H1 (cell line): ENCODE measurements at regions not wholly inside any gene's neighbourhood (a gene's known extent, or its start where the extent isn't known, plus 50 kb on each side); places are given as distances from the start of the nearest gene placed in this dataset.
A peak's percentile ranks its signal among the peaks of the same experiment; 100 is the strongest.

Experiments used
- CTCF ChIA-PET: fragments of 300-600 bp; sonication (Branson Sonifier 250); formaldehyde crosslinking; loops from one replicate; lab custom pipeline; 2021; ENCODE audit not compliant: partially characterized antibody; lab: Charles Lee
- POLR2A ChIA-PET: fragments of 300-600 bp; sonication (Branson Sonifier 250); formaldehyde crosslinking; loops from one replicate; lab custom pipeline; 2021; ENCODE audit warnings: inconsistent platforms; ENCODE audit not compliant: partially characterized antibody; lab: Charles Lee
- DNase-seq, 2 experiments: peaks; one replicate each; pipeline versions ENCODE4 v3.0.0 to v3.0.0-alpha.2; 2010 to 2022; ENCODE audit warnings: low spot score in 2 of 2, low read depth in 1 of 2, mixed read lengths in 1 of 2
- FAIRE-seq: peaks from 2 replicates; lab custom pipeline; 2011; peaks lifted over from hg19 to GRCh38; lab: Jason Lieb, UNC
- H2AFZ ChIP-seq: 2 replicates; pipeline ENCODE4 v1.8.1; 2012; ENCODE audit warnings: low read length, inconsistent platforms
- H2AK5ac ChIP-seq: 2 replicates; pipeline ENCODE4 v1.6.1; 2013; ENCODE audit warnings: low read depth, low read length
- H2BK120ac ChIP-seq: replicated peaks from 2 replicates; pipeline ENCODE3; 2013; ENCODE audit warnings: low read depth, low read length, inconsistent platforms
- H2BK12ac ChIP-seq: 2 replicates; pipeline ENCODE4 v1.6.1; 2013; ENCODE audit warnings: low read depth, low read length
- H2BK15ac ChIP-seq: 2 replicates; pipeline ENCODE4 v1.6.1; 2013; ENCODE audit warnings: low read length
- H2BK20ac ChIP-seq: 2 replicates; pipeline ENCODE4 v1.6.1; 2013; ENCODE audit warnings: low read length
- H2BK5ac ChIP-seq: 2 replicates; pipeline ENCODE4 v1.6.1; 2013; ENCODE audit warnings: low read depth, low read length
- H3K14ac ChIP-seq: 2 replicates; pipeline ENCODE4 v1.6.1; 2013; ENCODE audit warnings: inconsistent platforms; ENCODE audit not compliant: insufficient read length
- H3K18ac ChIP-seq: 2 replicates; pipeline ENCODE4 v1.6.1; 2013; ENCODE audit warnings: low read length; ENCODE audit errors: extremely low read depth
- H3K23ac ChIP-seq: 2 replicates; pipeline ENCODE4 v1.6.1; 2013; ENCODE audit warnings: inconsistent platforms; ENCODE audit not compliant: insufficient read length
- H3K23me2 ChIP-seq: 2 replicates; pipeline ENCODE4 v1.6.1; 2013; ENCODE audit warnings: low read depth, low read length
- H3K27ac ChIP-seq: 2 replicates; pipeline ENCODE4 v1.6.1; 2011; ENCODE audit warnings: low read depth, low read length, inconsistent platforms
- H3K27me3 ChIP-seq, 4 experiments: replicated peaks in 1 of 4; 1 replicate in 1 of 4; 2 replicates in 3 of 4; pipeline versions ENCODE4 v1.6.1 to v1.8.1; 2011 to 2013; ENCODE audit warnings: low read length in 3 of 4, mild to moderate bottlenecking in 3 of 4, inconsistent platforms in 2 of 4, mixed read lengths in 2 of 4, moderate library complexity in 1 of 4; ENCODE audit not compliant: control insufficient read depth in 3 of 4, insufficient read depth in 3 of 4; ENCODE audit errors: extremely low read depth in 1 of 4
- H3K36me3 ChIP-seq, 4 experiments: 2 replicates each; pipeline versions ENCODE4 v1.6.1 to v1.8.1; 2011 to 2013; ENCODE audit warnings: mild to moderate bottlenecking in 4 of 4, low read length in 3 of 4, moderate library complexity in 2 of 4, control low read depth in 1 of 4, inconsistent platforms in 1 of 4; ENCODE audit not compliant: insufficient read depth in 4 of 4, control insufficient read depth in 2 of 4
- H3K4ac ChIP-seq: replicated peaks from 2 replicates; pipeline ENCODE3; 2013; ENCODE audit warnings: low read length, low read depth, mixed read lengths, inconsistent platforms; ENCODE audit not compliant: insufficient read length
- H3K4me1 ChIP-seq, 4 experiments: replicated peaks in 1 of 4; 1 replicate in 1 of 4; 2 replicates in 3 of 4; pipeline versions ENCODE4 v1.6.1 to v1.8.1; 2011 to 2013; ENCODE audit warnings: low read length in 3 of 4, inconsistent platforms in 2 of 4, mixed read lengths in 1 of 4; ENCODE audit not compliant: insufficient read depth in 4 of 4, control insufficient read depth in 3 of 4
- H3K4me2 ChIP-seq, 2 experiments: 2 replicates each; pipeline versions ENCODE4 v1.6.1 to v1.8.1; 2011 to 2013; ENCODE audit warnings: low read depth in 2 of 2, low read length in 2 of 2, control low read depth in 1 of 2, inconsistent platforms in 1 of 2, mild to moderate bottlenecking in 1 of 2; ENCODE audit not compliant: insufficient read depth in 1 of 2
- H3K4me3 ChIP-seq, 4 experiments: fragments of 200-600, 300-600 bp in 1 of 4; sonication (generic), shearing (Covaris generic), sonication (Bioruptor Twin) in 1 of 4; 2 replicates each; pipeline versions ENCODE4 v1.5.1 to v1.8.1; 2011 to 2016; ENCODE audit warnings: low read length in 4 of 4, low read depth in 3 of 4, control low read depth in 2 of 4, inconsistent platforms in 2 of 4, mild to moderate bottlenecking in 2 of 4, mixed read lengths in 1 of 4, moderate library complexity in 1 of 4; ENCODE audit not compliant: insufficient read depth in 2 of 4; ENCODE audit errors: extremely low read depth in 1 of 4
- H3K56ac ChIP-seq: replicated peaks from 2 replicates; pipeline ENCODE3; 2013; ENCODE audit warnings: low read depth, mild to moderate bottlenecking, mixed read lengths, low read length, inconsistent platforms; ENCODE audit not compliant: insufficient read length
- H3K79me1 ChIP-seq: 2 replicates; pipeline ENCODE4 v1.6.1; 2013; ENCODE audit warnings: low read depth, low read length, control low read depth
- H3K79me2 ChIP-seq, 2 experiments: 2 replicates each; pipeline versions ENCODE4 v1.6.1 to v1.8.1; 2012 to 2013; ENCODE audit warnings: low read length in 2 of 2, mild to moderate bottlenecking in 2 of 2, inconsistent platforms in 1 of 2; ENCODE audit not compliant: insufficient read depth in 2 of 2, control insufficient read depth in 1 of 2
- H3K9ac ChIP-seq, 4 experiments: replicated peaks in 1 of 4; 1 replicate in 1 of 4; 2 replicates in 3 of 4; pipeline versions ENCODE4 v1.6.1 to v1.8.1; 2011 to 2013; ENCODE audit warnings: low read depth in 3 of 4, low read length in 3 of 4, control low read depth in 2 of 4, mild to moderate bottlenecking in 2 of 4, moderate library complexity in 2 of 4, inconsistent platforms in 1 of 4; ENCODE audit errors: extremely low read depth in 1 of 4
- H3K9me3 ChIP-seq, 2 experiments: 2 replicates each; pipeline versions ENCODE4 v1.6.1 to v1.8.1; 2012 to 2013; ENCODE audit warnings: mild to moderate bottlenecking in 2 of 2, moderate library complexity in 2 of 2, control low read depth in 1 of 2, inconsistent platforms in 1 of 2, low read depth in 1 of 2, low read length in 1 of 2, mixed read lengths in 1 of 2; ENCODE audit not compliant: insufficient read depth in 2 of 2
- H4K20me1 ChIP-seq, 2 experiments: replicated peaks in 1 of 2; 2 replicates each; pipeline versions ENCODE3 to v1.8.1; 2011 to 2013; ENCODE audit warnings: inconsistent platforms in 2 of 2, low read length in 2 of 2, mild to moderate bottlenecking in 1 of 2; ENCODE audit not compliant: insufficient read depth in 2 of 2, control insufficient read depth in 1 of 2
- H4K5ac ChIP-seq: 2 replicates; pipeline ENCODE4 v1.6.1; 2013; ENCODE audit warnings: low read length, low read depth, mixed read lengths, inconsistent platforms; ENCODE audit not compliant: insufficient read length
- H4K8ac ChIP-seq: 2 replicates; pipeline ENCODE4 v1.8.0; 2013; ENCODE audit warnings: mild to moderate bottlenecking, moderate library complexity, low read length, inconsistent platforms; ENCODE audit not compliant: insufficient read depth; ENCODE audit errors: extremely low read depth
- H4K91ac ChIP-seq: replicated peaks from 2 replicates; pipeline ENCODE3; 2013; ENCODE audit warnings: low read length, mixed read lengths, inconsistent platforms; ENCODE audit not compliant: insufficient read length
- ATF2 ChIP-seq: IDR thresholded peaks from 2 replicates; pipeline ENCODE4 v1.6.1; 2012; ENCODE audit warnings: low read length, inconsistent platforms
- CTCF ChIP-seq, 3 experiments: IDR thresholded peaks; 1 replicate in 2 of 3; 2 replicates in 1 of 3; pipeline versions ENCODE4 v1.5.1 to v1.6.1; 2011; ENCODE audit warnings: low read length in 3 of 3, mild to moderate bottlenecking in 3 of 3, inconsistent platforms in 2 of 3, low read depth in 1 of 3, moderate library complexity in 1 of 3; ENCODE audit not compliant: insufficient read depth in 1 of 3; ENCODE audit errors: control extremely low read depth in 1 of 3
- GTF2F1 ChIP-seq: IDR thresholded peaks from 2 replicates; pipeline ENCODE4 v1.6.1; 2012; ENCODE audit warnings: low read depth, low read length, improper control_type of control experiment, borderline replicate concordance
- NRF1 ChIP-seq: IDR thresholded peaks from 2 replicates; pipeline ENCODE4 v1.6.1; 2011; ENCODE audit warnings: mild to moderate bottlenecking, low read depth, low read length, improper control_type of control experiment
- POLR2AphosphoS5 ChIP-seq: IDR thresholded peaks from 2 replicates; pipeline ENCODE4 v1.6.1; 2011; ENCODE audit warnings: low read depth, low read length
- SAP30 ChIP-seq: fragments of 300-600 bp; sonication (generic); IDR thresholded peaks from 2 replicates; pipeline ENCODE4 v1.7.1; 2012; ENCODE audit warnings: low read length, moderate library complexity, mild to moderate bottlenecking, inconsistent platforms; ENCODE audit not compliant: insufficient read depth, insufficient replicate concordance
- SIX5 ChIP-seq: IDR thresholded peaks from 2 replicates; pipeline ENCODE4 v1.6.1; 2011; ENCODE audit warnings: mild to moderate bottlenecking, low read depth, low read length
- SP2 ChIP-seq: IDR thresholded peaks from 2 replicates; pipeline ENCODE4 v1.6.1; 2012; ENCODE audit warnings: mild to moderate bottlenecking, low read length, inconsistent platforms
- SUZ12 ChIP-seq: fragments of 200-600 bp; sonication (generic); IDR thresholded peaks from 2 replicates; pipeline ENCODE4 v1.6.1; 2012; ENCODE audit warnings: mild to moderate bottlenecking, inconsistent platforms, low read length, moderate library complexity, mixed read lengths
- TEAD4 ChIP-seq: IDR thresholded peaks from 2 replicates; pipeline ENCODE4 v1.6.1; 2012; ENCODE audit warnings: low read depth, low read length, inconsistent platforms, mixed read lengths
- YY1 ChIP-seq: IDR thresholded peaks from 2 replicates; pipeline ENCODE4 v1.6.1; 2011; ENCODE audit warnings: low read depth, mild to moderate bottlenecking, low read length
- WGBS, 2 experiments: shearing (Covaris generic) in 1 of 2; methylation state at CpG; one replicate each; pipeline versions ENCODE4 v1.1.6 to v1.1.7; 2013 to 2015; ENCODE audit warnings: low lambda C conversion rate in 2 of 2, mixed read lengths in 2 of 2, inconsistent platforms in 1 of 2, low coverage in 1 of 2, missing lambda C conversion rate in 1 of 2; ENCODE audit not compliant: insufficient replicate concordance in 2 of 2, insufficient coverage in 1 of 2, insufficient read length in 1 of 2; ENCODE audit errors: extremely low coverage in 1 of 2, missing lambda C conversion rate in 1 of 2; 5-methylcytosine and 5-hydroxymethylcytosine counted together

GRCh38 chr12:105832021-105832420 is 306.7 kb downstream of the NUAK1 start:
- H3K9me3 ChIP-seq, result no peaks in the 10 kb centered on the region
- no peaks in the 10 kb centered on the region for H3K79me1 ChIP-seq
- H2BK5ac ChIP-seq, result no peak overlapping the region
- no peak overlapping the region for H2BK20ac ChIP-seq
- 93% methylated on average over 6 of the region's 6 CpGs; no CpG with 5 or more reads in 1 of the 2 experiments for WGBS, 2 experiments
- H3K27me3 ChIP-seq, result no peaks in the 10 kb centered on the region
- POLR2A ChIA-PET, result no interaction called here
- DNase-seq (no peak), FAIRE-seq (no peak)
- H3K36me3 ChIP-seq, result no peaks in the 10 kb centered on the region
- H3K18ac ChIP-seq, result no peak overlapping the region
- no peak overlapping the region for H3K4me3 ChIP-seq
- H4K8ac ChIP-seq, result no peak overlapping the region
- H3K9ac ChIP-seq, result no peak overlapping the region
- no peak overlapping the region for H3K56ac ChIP-seq
- no peak overlapping the region for H2BK12ac ChIP-seq
- no peak overlapping the region for H2BK120ac ChIP-seq
- H3K79me2 ChIP-seq, result no peaks in the 10 kb centered on the region
- H3K4me1 ChIP-seq, result no peaks in the 10 kb centered on the region
- no peak overlapping the region for H3K14ac ChIP-seq
- no peak overlapping the region for H3K23ac ChIP-seq
- no peak overlapping the region for H3K4me2 ChIP-seq
- no peak overlapping the region for H3K27ac ChIP-seq
- no peak overlapping the region for H3K4ac ChIP-seq
- H4K20me1 ChIP-seq, result no peaks in the 10 kb centered on the region
- H4K91ac ChIP-seq, result no peak overlapping the region
- H3K23me2 ChIP-seq, result no peaks in the 10 kb centered on the region
- H4K5ac ChIP-seq, result no peak overlapping the region
- H2AK5ac ChIP-seq, result no peak overlapping the region
- CTCF ChIA-PET, result interaction anchor here (1.1 to 1.2 kb wide), 3 partner anchors 17 to 126 kb away, joined by 3 read pairs; no protein-coding TSS in a partner anchor
- H2BK15ac ChIP-seq, result no peak overlapping the region
- 0 out of 2 replicates have a peak overlapping the region, but pooled peaks have one; percentile 10 for H2AFZ ChIP-seq
- TF ChIP-seq SUZ12 (no peak), SP2 (no peak), TEAD4 (no peak), SIX5 (no peak), CTCF (IDR thresholded peaks at IDR 0.05; ENCODE audit: control extremely low read depth in 1 of 3, insufficient read depth in 1 of 3, low read depth in 1 of 3, low read length in 3 of 3) (no peak), SAP30 (no peak), NRF1 (no peak), GTF2F1 (no peak), POLR2AphosphoS5 (no peak), YY1 (no peak), ATF2 (no peak)
